A549 (cell line): ENCODE measurements at regions not wholly inside any gene's neighbourhood (a gene's known extent, or its start where the extent isn't known, plus 50 kb on each side); places are given as distances from the start of the nearest gene placed in this dataset.

ENCODE experiments used
- ATAC-seq, 2 experiments: fragments of 200-7000 bp in 1 of 2; fragments of >200 bp in 1 of 2; cut with Nextera tagmentation in 1 of 2; cut with Tn5 transposase in 1 of 2; 3 replicates each; pipeline versions ENCODE4 v1.8.0 to v1.9.1; 2018 to 2020; ENCODE audit warnings: mild to moderate bottlenecking in 1 of 2, moderate library complexity in 1 of 2
- CTCF ChIA-PET: fragments of 300-600 bp; sonication (Branson Sonifier 250); formaldehyde crosslinking; extraction: SDS; loops from one replicate; lab custom pipeline; 2021; ENCODE audit warnings: antibody characterized with exemption, inconsistent platforms; lab: Yijun Ruan, JAX
- POLR2A ChIA-PET: fragments of 350-600 bp; formaldehyde crosslinking; extraction: SDS; loops from one replicate; lab custom pipeline; 2021; ENCODE audit warnings: antibody characterized with exemption, inconsistent platforms; lab: Yijun Ruan, JAX
- DNase-seq, 2 experiments: peaks; one replicate each; pipeline versions ENCODE4 v3.0.0 to v3.0.0-alpha.2; 2011 to 2016; ENCODE audit warnings: low read depth in 1 of 2, low spot score in 1 of 2
- FAIRE-seq: peaks from 2 replicates; lab custom pipeline; 2011; peaks lifted over from hg19 to GRCh38; lab: Jason Lieb, UNC
- H3K27ac ChIP-seq, 2 experiments: fragments of >200 bp; sonication (Bioruptor Twin); formaldehyde crosslinking; 3 replicates each; pipeline ENCODE4 v1.5.1; 2016 to 2017
- H3K4me1 ChIP-seq: fragments of >200 bp; sonication (Bioruptor Twin); formaldehyde crosslinking; 3 replicates; pipeline ENCODE4 v1.6.1; 2016
- H3K4me2 ChIP-seq: fragments of >200 bp; sonication (Bioruptor Twin); formaldehyde crosslinking; 3 replicates; pipeline ENCODE4 v1.6.1; 2016
- H3K4me3 ChIP-seq: fragments of >200 bp; sonication (Bioruptor Twin); formaldehyde crosslinking; 3 replicates; pipeline ENCODE4 v1.5.1; 2016
- H3K9me3 ChIP-seq: fragments of >200 bp; sonication (Bioruptor Twin); formaldehyde crosslinking; 3 replicates; pipeline ENCODE4 v1.6.1; 2016
- CBX2 ChIP-seq: fragments of 200-600 bp; sonication (generic); IDR thresholded peaks from 2 replicates; pipeline ENCODE4 v1.6.1; 2016; ENCODE audit warnings: low read depth, mild to moderate bottlenecking, borderline replicate concordance
- CEBPB ChIP-seq, 2 experiments: fragments of >200 bp in 1 of 2; sonication (Bioruptor Twin) in 1 of 2; formaldehyde crosslinking in 1 of 2; IDR thresholded peaks; 2 replicates each; pipeline ENCODE4 v1.6.1; 2012 to 2016
- CHD2 ChIP-seq: fragments of 150-350 bp; IDR thresholded peaks from 2 replicates; pipeline ENCODE4 v1.6.1; 2014; ENCODE audit warnings: low read length; ENCODE audit not compliant: partially characterized antibody
- CTCF ChIP-seq: fragments of >200 bp; sonication (Bioruptor Twin); formaldehyde crosslinking; IDR thresholded peaks from 3 replicates; pipeline ENCODE4 v1.5.1; 2016
- EHF ChIP-seq: fragments of 250-450 bp; sonication (Bioruptor Pico); IDR thresholded peaks from 2 replicates; pipeline ENCODE4 v1.5.0; 2020; ENCODE audit warnings: mild to moderate bottlenecking
- ELK1 ChIP-seq: fragments of 150-350 bp; IDR thresholded peaks from 2 replicates; pipeline ENCODE4 v1.6.1; 2014; ENCODE audit warnings: low read depth, mild to moderate bottlenecking, low read length
- FOSB ChIP-seq: fragments of 250-450 bp; sonication (Bioruptor Pico); IDR thresholded peaks from 2 replicates; pipeline ENCODE4 v1.5.0; 2020; ENCODE audit warnings: mild to moderate bottlenecking, moderate library complexity
- FOXS1 ChIP-seq: fragments of 250-450 bp; sonication (Bioruptor Pico); IDR thresholded peaks from 2 replicates; pipeline ENCODE4 v1.5.0; 2020; ENCODE audit warnings: mild to moderate bottlenecking, moderate library complexity
- GATA3 ChIP-seq: IDR thresholded peaks from 2 replicates; pipeline ENCODE4 v1.6.1; 2012; ENCODE audit warnings: borderline replicate concordance
- HDAC2 ChIP-seq: fragments of 200-600 bp; sonication (generic); IDR thresholded peaks from 2 replicates; pipeline ENCODE4 v1.6.1; 2016
- HES2 ChIP-seq: fragments of >200 bp; sonication (Bioruptor Twin); formaldehyde crosslinking; IDR thresholded peaks from 2 replicates; pipeline ENCODE4 v1.6.1; 2016
- HEYL ChIP-seq: fragments of 250-450 bp; sonication (Bioruptor Pico); IDR thresholded peaks from 2 replicates; pipeline ENCODE4 v1.8.0; 2021; ENCODE audit warnings: mild to moderate bottlenecking, moderate library complexity
- JUNB ChIP-seq: fragments of >200 bp; sonication (Bioruptor Twin); formaldehyde crosslinking; IDR thresholded peaks from 2 replicates; pipeline ENCODE4 v1.6.1; 2016
- KDM1A ChIP-seq: fragments of 200-600 bp; sonication (generic); IDR thresholded peaks from 2 replicates; pipeline ENCODE4 v1.6.1; 2016; ENCODE audit warnings: low read depth, mild to moderate bottlenecking
- MAFK ChIP-seq: fragments of 450-650 bp; IDR thresholded peaks from 2 replicates; pipeline ENCODE4 v1.6.1; 2014; ENCODE audit not compliant: partially characterized antibody
- MAZ ChIP-seq: fragments of 150-350 bp; IDR thresholded peaks from 2 replicates; pipeline ENCODE4 v1.6.1; 2014; ENCODE audit warnings: antibody characterized with exemption, low read depth, low read length, borderline replicate concordance
- MYC ChIP-seq: IDR thresholded peaks from 2 replicates; pipeline ENCODE4 v1.6.1; 2012; ENCODE audit warnings: mild to moderate bottlenecking, inconsistent platforms, low read length, improper control_type of control experiment, borderline replicate concordance
- NPAS2 ChIP-seq: fragments of 250-450 bp; sonication (Bioruptor Pico); IDR thresholded peaks from 2 replicates; pipeline ENCODE4 v1.8.0; 2022; ENCODE audit warnings: mild to moderate bottlenecking, moderate library complexity, borderline replicate concordance
- NR3C1 ChIP-seq: fragments of >200 bp; sonication (Bioruptor Twin); formaldehyde crosslinking; IDR thresholded peaks from 3 replicates; pipeline ENCODE4 v1.6.1; 2017
- POLR2A ChIP-seq: IDR thresholded peaks from 2 replicates; pipeline ENCODE4 v1.6.1; 2012; ENCODE audit warnings: mild to moderate bottlenecking, low read length
- POLR2AphosphoS2 ChIP-seq: conservative IDR thresholded peaks from 2 replicates; pipeline ENCODE4 v1.6.1; 2012; ENCODE audit warnings: low read length, improper control_type of control experiment, inconsistent platforms
- RNF2 ChIP-seq: fragments of 200-600 bp; sonication (generic); IDR thresholded peaks from 2 replicates; pipeline ENCODE4 v1.6.1; 2016; ENCODE audit warnings: low read depth, mild to moderate bottlenecking, antibody characterized with exemption, moderate library complexity, borderline replicate concordance
- SMC3 ChIP-seq: fragments of >200 bp; sonication (Bioruptor Twin); formaldehyde crosslinking; IDR thresholded peaks from 3 replicates; pipeline ENCODE4 v1.6.1; 2018; ENCODE audit warnings: inconsistent platforms
- TFCP2L1 ChIP-seq: fragments of 250-450 bp; sonication (Bioruptor Pico); IDR thresholded peaks from 2 replicates; pipeline ENCODE4 v1.5.0; 2021; ENCODE audit warnings: mild to moderate bottlenecking
- TP53 ChIP-seq: fragments of 250-450 bp; sonication (Bioruptor Pico); IDR thresholded peaks from 2 replicates; pipeline ENCODE4 v1.5.0; 2021; ENCODE audit warnings: mild to moderate bottlenecking, moderate library complexity
- ZC3H11A ChIP-seq: fragments of 450-650 bp; IDR thresholded peaks from 2 replicates; pipeline ENCODE4 v1.6.1; 2014; ENCODE audit warnings: antibody characterized with exemption, mild to moderate bottlenecking
- ZNF302 ChIP-seq: fragments of 250-450 bp; sonication (Bioruptor Pico); IDR thresholded peaks from 2 replicates; pipeline ENCODE4 v1.9.0; 2021; ENCODE audit warnings: inconsistent platforms, mild to moderate bottlenecking, moderate library complexity
- ZSCAN20 ChIP-seq: fragments of 250-450 bp; sonication (Bioruptor Pico); IDR thresholded peaks from 2 replicates; pipeline ENCODE4 v1.8.0; 2022; ENCODE audit warnings: mild to moderate bottlenecking, moderate library complexity
- WGBS: methylation state at CpG from one replicate; pipeline ENCODE4 v1.1.6; 2017; ENCODE audit errors: missing lambda C conversion rate; 5-methylcytosine and 5-hydroxymethylcytosine counted together

GRCh38 chr1:184895086-184895485, 79.2 kb downstream of the NIBAN1 start:
- ChIA-PET POLR2A (no interaction called here), CTCF (no interaction called here)
- Histone ChIP-seq H3K4me3 (no peak overlapping the region), H3K4me1 (no peaks in the 10 kb centered on the region), H3K9me3 (no peaks in the 10 kb centered on the region; the same call in 2 of the 3 replicates), H3K4me2 (no peak overlapping the region), H3K27ac (no peak overlapping the region)
- 83% methylated on average over 2 of the region's 2 CpGs for WGBS
- ATAC-seq, result no peak
- no peak for DNase-seq
- no peak for FAIRE-seq
- TF ChIP-seq ZSCAN20 (CRISPR knock-in tag), result no peak
- no peak for TF ChIP-seq CEBPB (IDR thresholded peaks at IDR 0.05)
- TF ChIP-seq POLR2A, result no peak
- TF ChIP-seq MAZ, result no peak
- no peak for TF ChIP-seq GATA3
- no peak for TF ChIP-seq FOSB (CRISPR knock-in tag)
- TF ChIP-seq NR3C1, result no peak
- TF ChIP-seq ELK1, result no peak
- TF ChIP-seq HDAC2, result no peak
- no peak for TF ChIP-seq TFCP2L1
- TF ChIP-seq TP53 (CRISPR knock-in tag), result no peak
- no peak for TF ChIP-seq ZC3H11A
- no peak for TF ChIP-seq HES2
- TF ChIP-seq HEYL (CRISPR knock-in tag), result no peak
- TF ChIP-seq FOXS1 (CRISPR knock-in tag), result no peak
- TF ChIP-seq POLR2AphosphoS2, result no peak
- no peak for TF ChIP-seq EHF (CRISPR knock-in tag)
- TF ChIP-seq MYC, result no peak
- no peak for TF ChIP-seq RNF2

- Histone ChIP-seq H3K4me1 (no peaks in the 10 kb centered on the region), H3K4me3 (no peak overlapping the region), H3K9me3 (no peaks in the 10 kb centered on the region; the same call in 2 of the 3 replicates), H3K4me2 (no peak overlapping the region), H3K27ac (no peak overlapping the region)
- ChIA-PET CTCF (no interaction called here), POLR2A (no interaction called here)
- TF ChIP-seq CBX2, result no peak
- no peak for TF ChIP-seq HDAC2
- no peak for TF ChIP-seq MYC
- TF ChIP-seq SMC3, result no peak
- no peak for TF ChIP-seq POLR2A
- no peak for TF ChIP-seq CHD2
- TF ChIP-seq HEYL (CRISPR knock-in tag), result no peak
- TF ChIP-seq JUNB, result no peak
- TF ChIP-seq NPAS2 (CRISPR knock-in tag), result no peak
- TF ChIP-seq CEBPB (IDR thresholded peaks at IDR 0.05), result no peak
- TF ChIP-seq MAFK, result no peak
- no peak for TF ChIP-seq ZNF302 (CRISPR knock-in tag)
- no peak for TF ChIP-seq KDM1A
- no peak for TF ChIP-seq CTCF
- no peak for FAIRE-seq
- no peak for DNase-seq
- no peak for ATAC-seq
- WGBS, result 34% methylated on average over 2 of the region's 2 CpGs
These were observed 80.6 kb downstream of the NIBAN1 start for GRCh38 chr1:184893695-184894094.
